Endothelial cell of umbilical vein (primary cell): ENCODE measurements at regions not wholly inside any gene's neighbourhood (a gene's known extent, or its start where the extent isn't known, plus 50 kb on each side); places are given as distances from the start of the nearest gene placed in this dataset.

ENCODE experiments used
- BruUV-seq: library from RNA; stranded (reverse); fragments of 400-500 nt; replicated peaks from 2 replicates; lab custom pipeline; 2021; lab: Mats Ljungman, UMichigan
- CTCF ChIA-PET: fragments of 300-600, 350-600 bp; sonication (Branson Sonifier 250); formaldehyde crosslinking; loops from one replicate; lab custom pipeline; 2021; ENCODE audit warnings: antibody characterized with exemption, inconsistent platforms; lab: Charles Lee
- POLR2A ChIA-PET: fragments of 300-600, 350-600 bp; sonication (Branson Sonifier 250); formaldehyde crosslinking; loops from one replicate; lab custom pipeline; 2021; ENCODE audit warnings: antibody characterized with exemption, inconsistent platforms; lab: Charles Lee
- DNase-seq: peaks from one replicate; pipeline ENCODE4 v3.0.0-alpha.2; 2011; ENCODE audit warnings: low read depth, low spot score
- FAIRE-seq: peaks from 2 replicates; lab custom pipeline; 2011; peaks lifted over from hg19 to GRCh38; lab: Jason Lieb, UNC
- H2AFZ ChIP-seq: 2 replicates; pipeline ENCODE4 v1.6.0; 2012; ENCODE audit warnings: low read depth, low read length, control low read depth, inconsistent platforms
- H3K27ac ChIP-seq: 2 replicates; pipeline ENCODE4 v1.5.1; 2011; ENCODE audit warnings: low read depth, mild to moderate bottlenecking, control low read depth, low read length, moderate library complexity; ENCODE audit not compliant: insufficient read depth
- H3K27me3 ChIP-seq, 2 experiments: 2 replicates each; pipeline versions ENCODE4 v1.6.0 to v1.6.1; 2011; ENCODE audit warnings: low read length in 2 of 2, mixed read lengths in 1 of 2; ENCODE audit not compliant: control insufficient read depth in 2 of 2, insufficient read depth in 2 of 2
- H3K36me3 ChIP-seq, 2 experiments: 2 replicates in 1 of 2; 3 replicates in 1 of 2; pipeline ENCODE4 v1.5.1; 2011; ENCODE audit warnings: low read length in 2 of 2, mild to moderate bottlenecking in 1 of 2, moderate library complexity in 1 of 2; ENCODE audit not compliant: control insufficient read depth in 2 of 2, insufficient read depth in 2 of 2; ENCODE audit errors: extremely low read depth in 1 of 2
- H3K4me1 ChIP-seq: 3 replicates; pipeline ENCODE4 v1.5.1; 2011; ENCODE audit warnings: mild to moderate bottlenecking, low read length; ENCODE audit not compliant: control insufficient read depth, insufficient read depth; ENCODE audit errors: extremely low read depth
- H3K4me2 ChIP-seq: 2 replicates; pipeline ENCODE4 v1.6.1; 2011; ENCODE audit warnings: low read length, control low read depth, mixed read lengths; ENCODE audit not compliant: insufficient read depth
- H3K4me3 ChIP-seq, 3 experiments: fragments of 200-600 bp in 1 of 3; sonication (generic), shearing (Covaris generic) in 1 of 3; replicated peaks in 1 of 3; 2 replicates each; pipeline ENCODE4 v1.5.1; 2011 to 2016; ENCODE audit warnings: control low read depth in 3 of 3, low read length in 3 of 3, mild to moderate bottlenecking in 2 of 3, inconsistent platforms in 1 of 3, low read depth in 1 of 3, moderate library complexity in 1 of 3; ENCODE audit not compliant: insufficient read depth in 1 of 3
- H3K79me2 ChIP-seq: 2 replicates; pipeline ENCODE4 v1.6.0; 2012; ENCODE audit warnings: low read length, inconsistent platforms; ENCODE audit not compliant: control insufficient read depth, insufficient read depth
- H3K9ac ChIP-seq: replicated peaks from 2 replicates; pipeline ENCODE3; 2011; ENCODE audit warnings: low read length, control low read depth; ENCODE audit not compliant: insufficient read depth; ENCODE audit errors: extremely low read depth
- H3K9me1 ChIP-seq: replicated peaks from 3 replicates; pipeline ENCODE4 v1.6.0; 2011; ENCODE audit warnings: mild to moderate bottlenecking, low read length; ENCODE audit not compliant: control insufficient read depth, insufficient read depth; ENCODE audit errors: extremely low read depth
- H3K9me3 ChIP-seq: replicated peaks from 2 replicates; pipeline ENCODE4 v1.5.1; 2012; ENCODE audit warnings: low read length, inconsistent platforms; ENCODE audit not compliant: control insufficient read depth, insufficient read depth
- H4K20me1 ChIP-seq: replicated peaks from 2 replicates; pipeline ENCODE3; 2011; ENCODE audit warnings: mild to moderate bottlenecking, low read length; ENCODE audit not compliant: control insufficient read depth, insufficient read depth; ENCODE audit errors: extremely low read depth
- EZH2 ChIP-seq: IDR thresholded peaks from 2 replicates; pipeline ENCODE4 v1.6.1; 2012; ENCODE audit warnings: borderline replicate concordance, low read depth, mild to moderate bottlenecking, moderate library complexity, low read length, inconsistent platforms; ENCODE audit not compliant: severe bottlenecking
- FOS ChIP-seq: IDR thresholded peaks from 2 replicates; pipeline ENCODE4 v1.6.1; 2011; ENCODE audit warnings: mild to moderate bottlenecking, low read length, moderate library complexity, borderline replicate concordance; ENCODE audit not compliant: insufficient read depth
- GATA2 ChIP-seq: IDR thresholded peaks from 2 replicates; pipeline ENCODE4 v1.7.0; 2011; ENCODE audit warnings: low read depth, mild to moderate bottlenecking, moderate library complexity, mixed read lengths, low read length; ENCODE audit not compliant: insufficient read length, insufficient read depth
- JUN ChIP-seq: IDR thresholded peaks from 2 replicates; pipeline ENCODE4 v1.6.1; 2011; ENCODE audit warnings: borderline replicate concordance, low read depth; ENCODE audit not compliant: insufficient read length, insufficient read depth
- MYC ChIP-seq: IDR thresholded peaks from one replicate; pipeline ENCODE4 v1.6.1; 2011; ENCODE audit warnings: mild to moderate bottlenecking, low read depth, low read length
- POLR2A ChIP-seq: IDR thresholded peaks from 2 replicates; pipeline ENCODE4 v1.6.1; 2012; ENCODE audit warnings: low read depth, mild to moderate bottlenecking, control low read depth, low read length
- POLR2AphosphoS5 ChIP-seq: IDR thresholded peaks from 2 replicates; pipeline ENCODE4 v1.6.1; 2012; ENCODE audit warnings: low read depth, mild to moderate bottlenecking, control low read depth, low read length, moderate library complexity; ENCODE audit not compliant: insufficient read depth
- dilution Hi-C: fragments of 300-500 bp; cut with MboI; formaldehyde crosslinking; loops from one replicate; pipeline ENCODE4 v1.15.0; 2019; ENCODE audit warnings: low sequenced_read_pairs; ENCODE audit not compliant: extremely low pct_ligation_motif_present
- intact Hi-C: fragments of 100-400 bp; cut with micrococcal nuclease; formaldehyde crosslinking; loops from one replicate; pipeline ENCODE4 v1.10.0; 2022
- TF ChIP-seq, protein P1 (sequence below): IDR thresholded peaks from 2 replicates; pipeline ENCODE4 v1.6.1; 2011; ENCODE audit not compliant: insufficient read depth, insufficient read length
- TF ChIP-seq, protein P2 (sequence below), 2 donors: IDR thresholded peaks; 1 replicate in 1 of 2; 2 replicates in 1 of 2; pipeline ENCODE4 v1.5.1; 2011; ENCODE audit warnings: low read length in 2 of 2, mild to moderate bottlenecking in 2 of 2, moderate library complexity in 2 of 2, control low read depth in 1 of 2, inconsistent platforms in 1 of 2, low read depth in 1 of 2; ENCODE audit not compliant: insufficient read depth in 1 of 2; ENCODE audit errors: extremely low read depth in 1 of 2

GRCh38 chr4:26094076-26094475, 180.1 kb downstream of the SMIM20 start:
- no peak for FAIRE-seq

More at GRCh38 chr4:26094076-26094475, 180.1 kb downstream of the SMIM20 start:
- no peaks in the 10 kb centered on the region for H3K9me1 ChIP-seq
- ChIA-PET POLR2A (no interaction called here), CTCF (interaction anchor here (1.1 kb wide), 1 partner anchor 12 kb away, joined by 4 read pairs; no protein-coding TSS in a partner anchor)
- intact Hi-C loops = no loop called here
- H3K27ac ChIP-seq = no peak overlapping the region
- H3K9ac ChIP-seq = no peak overlapping the region
- H2AFZ ChIP-seq = no peak overlapping the region
- H3K36me3 ChIP-seq = no peaks in the 10 kb centered on the region
- DNase-seq = no peak
- no peaks in the 10 kb centered on the region for H3K9me3 ChIP-seq
- no peaks in the 10 kb centered on the region for H4K20me1 ChIP-seq
- no peaks in the 10 kb centered on the region for H3K79me2 ChIP-seq
- no peak for TF ChIP-seq JUN
- TF ChIP-seq MYC = no peak
- TF ChIP-seq POLR2A = no peak
- TF ChIP-seq GATA2 = no peak
- no peak for TF ChIP-seq POLR2AphosphoS5
- TF ChIP-seq, protein P1, sequence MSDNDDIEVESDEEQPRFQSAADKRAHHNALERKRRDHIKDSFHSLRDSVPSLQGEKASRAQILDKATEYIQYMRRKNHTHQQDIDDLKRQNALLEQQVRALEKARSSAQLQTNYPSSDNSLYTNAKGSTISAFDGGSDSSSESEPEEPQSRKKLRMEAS = no peak
- TF ChIP-seq EZH2 = no peak
- TF ChIP-seq FOS = no peak
- TF ChIP-seq, protein P2, sequence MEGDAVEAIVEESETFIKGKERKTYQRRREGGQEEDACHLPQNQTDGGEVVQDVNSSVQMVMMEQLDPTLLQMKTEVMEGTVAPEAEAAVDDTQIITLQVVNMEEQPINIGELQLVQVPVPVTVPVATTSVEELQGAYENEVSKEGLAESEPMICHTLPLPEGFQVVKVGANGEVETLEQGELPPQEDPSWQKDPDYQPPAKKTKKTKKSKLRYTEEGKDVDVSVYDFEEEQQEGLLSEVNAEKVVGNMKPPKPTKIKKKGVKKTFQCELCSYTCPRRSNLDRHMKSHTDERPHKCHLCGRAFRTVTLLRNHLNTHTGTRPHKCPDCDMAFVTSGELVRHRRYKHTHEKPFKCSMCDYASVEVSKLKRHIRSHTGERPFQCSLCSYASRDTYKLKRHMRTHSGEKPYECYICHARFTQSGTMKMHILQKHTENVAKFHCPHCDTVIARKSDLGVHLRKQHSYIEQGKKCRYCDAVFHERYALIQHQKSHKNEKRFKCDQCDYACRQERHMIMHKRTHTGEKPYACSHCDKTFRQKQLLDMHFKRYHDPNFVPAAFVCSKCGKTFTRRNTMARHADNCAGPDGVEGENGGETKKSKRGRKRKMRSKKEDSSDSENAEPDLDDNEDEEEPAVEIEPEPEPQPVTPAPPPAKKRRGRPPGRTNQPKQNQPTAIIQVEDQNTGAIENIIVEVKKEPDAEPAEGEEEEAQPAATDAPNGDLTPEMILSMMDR (IDR thresholded peaks at IDR 0.05; ENCODE audit: extremely low read depth in 1 of 2, insufficient read depth in 1 of 2, low read depth in 1 of 2, low read length in 2 of 2) = no peak
- H3K4me2 ChIP-seq = no peak overlapping the region
- BruUV-seq = no TSS peak
- H3K4me3 ChIP-seq = no peak overlapping the region
- no peaks in the 10 kb centered on the region for H3K27me3 ChIP-seq
- H3K4me1 ChIP-seq = no peaks in the 10 kb centered on the region
- dilution Hi-C loops = no loop called here
